HG02938 (cell line): ENCODE measurements at regions not wholly inside any gene's neighbourhood (a gene's known extent, or its start where the extent isn't known, plus 50 kb on each side); places are given as distances from the start of the nearest gene placed in this dataset.

ENCODE experiments used
- ATAC-seq: cut with Tn5 transposase; IDR thresholded peaks from one replicate; pipeline ENCODE4 v1.9.1; 2021; ENCODE audit warnings: mild to moderate bottlenecking, moderate library complexity; ENCODE audit not compliant: unreplicated experiment

DNA sequence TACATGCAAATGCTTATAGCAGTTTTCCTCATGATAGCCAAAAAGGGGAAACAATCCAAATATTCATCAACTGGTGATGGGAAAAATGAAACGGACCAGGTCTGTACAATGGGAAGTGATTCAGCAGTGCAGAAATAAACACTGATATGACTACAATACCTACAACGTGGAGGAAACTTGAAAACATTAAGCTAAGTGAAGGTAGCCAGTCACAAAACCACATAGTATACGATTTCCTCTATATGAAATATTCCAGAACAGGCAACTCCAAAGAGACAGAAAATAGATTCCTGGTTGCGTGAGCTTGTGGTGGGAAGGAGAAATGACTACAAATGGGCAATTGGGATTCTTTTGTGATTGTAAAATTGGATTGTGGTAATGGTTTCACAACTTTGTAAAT lies 263.1 kb upstream of the PITRM1 start:
- ATAC-seq: no peak

GRCh38 chr10:3433988-3434387 lies 261.4 kb upstream of the PITRM1 start:
- ATAC-seq: no peak

GRCh38 chr10:3433131-3433530 lies 260.5 kb upstream of the PITRM1 start:
- no peak for ATAC-seq

- ATAC-seq: no peak
These were observed 259.7 kb upstream of the PITRM1 start for GRCh38 chr10:3432081-3432825.

DNA sequence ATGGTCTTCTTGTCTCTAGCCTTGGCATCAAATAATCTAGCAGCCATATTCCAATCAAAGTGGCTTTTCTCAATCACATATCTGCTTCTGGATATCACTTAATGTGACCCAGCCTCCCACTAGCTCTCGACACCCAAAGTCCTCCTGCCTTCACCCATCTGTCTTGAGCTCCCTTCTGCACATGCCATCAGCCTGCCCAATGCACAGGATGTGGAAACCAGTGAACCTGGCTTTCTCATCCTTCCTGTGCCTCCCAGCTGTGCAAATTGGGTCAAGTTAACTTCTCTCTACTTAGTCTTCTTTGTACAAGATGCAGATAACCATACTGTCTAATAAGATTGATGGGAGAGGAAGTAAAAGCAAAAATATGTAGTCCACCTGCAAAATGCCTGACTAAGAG lies 257.9 kb upstream of the PITRM1 start:
- no peak for ATAC-seq

- ATAC-seq: no peak
These were observed 257.1 kb upstream of the PITRM1 start for GRCh38 chr10:3429676-3430075.

DNA sequence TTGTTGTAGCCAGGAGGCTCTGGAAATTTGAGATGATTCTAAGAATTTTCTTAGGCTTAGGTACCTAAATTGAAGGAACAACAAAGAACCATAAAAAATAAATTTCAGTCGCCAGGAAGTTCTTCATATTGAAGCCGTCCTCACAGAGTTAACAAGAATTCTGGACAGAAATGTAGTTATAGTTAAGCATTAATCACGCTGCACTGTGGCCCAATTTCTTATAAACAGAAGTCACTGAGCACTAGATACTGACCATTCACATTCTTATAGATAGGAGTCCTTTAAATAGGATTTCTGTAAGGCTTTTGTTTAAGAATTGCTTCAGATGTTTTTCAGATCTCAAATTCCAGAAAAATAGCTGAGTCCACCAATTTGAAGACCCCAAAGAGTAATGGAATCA lies 256.2 kb upstream of the PITRM1 start:
- no peak for ATAC-seq

DNA sequence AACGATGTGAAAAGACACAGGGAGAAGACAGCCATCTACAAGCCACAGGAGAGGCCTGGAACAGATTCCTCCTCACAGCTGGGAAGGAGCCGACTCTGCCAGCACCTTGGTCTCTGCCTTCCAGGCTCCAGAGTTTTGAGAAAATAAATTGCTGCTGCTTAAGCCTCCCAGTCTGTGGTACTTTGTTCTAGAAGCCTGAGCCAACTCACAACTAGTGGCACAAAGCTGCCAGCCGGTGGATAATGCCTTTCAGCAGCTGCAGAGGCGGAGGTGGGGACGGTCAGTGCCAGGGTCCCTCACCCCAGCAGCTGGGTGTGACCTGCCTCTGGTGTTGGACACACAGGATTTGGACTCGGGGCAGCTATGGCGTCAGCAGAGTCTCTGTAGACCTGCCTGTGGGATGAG lies 255.4 kb upstream of the PITRM1 start:
- no peak for ATAC-seq

DNA sequence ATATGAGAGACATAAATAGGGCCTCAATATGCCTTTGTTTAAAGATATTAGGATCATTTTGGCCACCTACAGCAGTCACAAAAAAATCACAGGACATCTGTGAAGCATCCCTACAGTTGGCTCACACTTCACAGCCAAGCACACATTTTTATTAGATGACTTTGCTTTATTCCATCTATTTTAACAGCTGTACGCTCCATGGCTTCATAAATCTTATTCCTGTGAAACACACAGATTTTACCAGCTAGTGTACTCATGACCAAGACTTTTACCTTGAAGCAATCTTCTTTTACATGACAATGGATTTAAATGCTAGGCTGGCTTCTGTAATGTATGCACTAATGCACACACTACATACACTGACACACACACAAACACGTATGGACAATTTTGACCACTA lies 254.8 kb upstream of the PITRM1 start:
- no peak for ATAC-seq

DNA sequence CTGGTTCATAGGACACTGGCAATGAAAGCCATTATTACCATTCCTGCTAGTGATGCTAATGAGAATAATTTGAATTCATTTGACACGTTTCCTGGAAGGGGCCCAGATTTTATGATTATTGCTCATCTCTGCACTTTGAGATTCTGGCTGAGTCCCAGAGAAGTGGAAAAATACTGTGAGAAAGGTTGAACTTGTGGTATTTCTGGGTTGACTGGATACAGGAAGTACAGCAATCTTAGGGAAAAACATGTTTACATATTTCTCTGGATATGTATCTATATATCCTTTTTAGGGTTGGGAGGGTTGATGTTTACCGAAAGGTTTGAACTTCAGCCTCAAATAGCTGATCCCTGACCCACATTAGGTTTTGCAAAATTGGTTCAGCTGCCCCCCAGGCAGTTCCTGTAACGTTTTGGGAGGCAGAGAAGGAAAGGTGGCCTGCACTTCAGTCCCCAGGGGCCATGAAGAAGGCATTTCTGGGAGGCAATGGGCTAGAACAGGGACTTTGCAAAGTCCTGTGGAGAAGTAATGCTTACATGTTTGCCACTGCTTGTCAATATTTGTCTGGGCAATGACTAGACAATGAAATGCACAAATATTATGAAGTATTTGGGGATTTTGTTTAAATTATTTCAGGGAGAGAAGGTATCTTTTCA lies 253.7 kb upstream of the PITRM1 start:
- no peak for ATAC-seq

DNA sequence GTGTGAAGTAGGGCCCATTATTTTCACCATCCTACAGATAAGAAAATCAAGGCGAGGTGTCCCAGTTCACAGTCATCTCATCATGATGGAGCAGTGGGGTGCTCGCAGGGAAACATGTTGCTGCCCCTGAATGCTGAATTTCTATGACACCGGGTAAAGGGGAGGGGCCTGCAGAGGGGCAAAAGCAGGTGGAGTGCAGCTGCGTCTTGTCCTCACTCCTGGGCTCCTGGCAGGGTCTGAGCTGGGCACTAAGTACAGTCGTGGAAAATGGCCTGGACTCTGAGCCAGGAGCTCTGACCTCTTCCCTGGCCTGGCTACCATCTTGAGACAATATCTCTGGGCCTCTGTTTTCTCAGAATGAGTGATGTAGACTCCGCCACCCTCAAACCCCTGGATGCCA lies 253.1 kb upstream of the PITRM1 start:
- ATAC-seq: no peak

GRCh38 chr10:3425261-3425660 lies 252.7 kb upstream of the PITRM1 start:
- no peak for ATAC-seq

GRCh38 chr10:3424111-3424851 lies 251.7 kb upstream of the PITRM1 start:
- ATAC-seq: no peak

- ATAC-seq: no peak
These were observed 250.8 kb upstream of the PITRM1 start for GRCh38 chr10:3423384-3423783.

GRCh38 chr10:3422282-3422681 lies 249.7 kb upstream of the PITRM1 start:
- ATAC-seq: no peak

- ATAC-seq: no peak
These were observed 249.1 kb upstream of the PITRM1 start for GRCh38 chr10:3421537-3422257.

GRCh38 chr10:3420527-3421469 lies 248.2 kb upstream of the PITRM1 start:
- no peak for ATAC-seq

- ATAC-seq: no peak
These were observed 247.3 kb upstream of the PITRM1 start for GRCh38 chr10:3419719-3420495.

DNA sequence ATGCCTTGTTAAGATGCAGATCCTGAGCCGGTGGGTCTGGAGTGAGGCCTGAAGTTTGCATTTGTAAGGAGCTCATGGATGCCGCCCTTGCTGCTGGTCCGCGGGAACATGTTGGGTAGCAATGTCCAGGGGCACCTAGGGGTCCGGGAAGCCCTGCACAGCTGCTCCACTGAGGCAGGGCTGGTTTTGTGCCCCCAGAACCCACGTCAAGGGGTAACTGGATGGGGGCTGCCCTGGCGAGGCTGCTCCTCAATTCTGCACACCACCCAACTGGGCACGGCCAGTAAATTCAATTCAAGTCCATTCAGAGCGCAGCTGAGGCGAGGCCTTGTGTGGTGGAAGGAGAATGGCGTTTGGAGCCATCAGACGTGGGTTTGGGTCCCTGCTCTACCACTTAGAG lies 246.3 kb upstream of the PITRM1 start:
- no peak for ATAC-seq
